HG03103 (cell line): ENCODE measurements at regions not wholly inside any gene's neighbourhood (a gene's known extent, or its start where the extent isn't known, plus 50 kb on each side); places are given as distances from the start of the nearest gene placed in this dataset.
"Not testable (repeated sequence)": the region's sequence is repeated elsewhere in the genome, so short reads cannot be mapped to it uniquely, and the experiment has no call there.

Source experiments
- ATAC-seq: cut with Tn5 transposase; IDR thresholded peaks from one replicate; pipeline ENCODE4 v1.9.1; 2021; ENCODE audit warnings: low read depth; ENCODE audit not compliant: unreplicated experiment

DNA sequence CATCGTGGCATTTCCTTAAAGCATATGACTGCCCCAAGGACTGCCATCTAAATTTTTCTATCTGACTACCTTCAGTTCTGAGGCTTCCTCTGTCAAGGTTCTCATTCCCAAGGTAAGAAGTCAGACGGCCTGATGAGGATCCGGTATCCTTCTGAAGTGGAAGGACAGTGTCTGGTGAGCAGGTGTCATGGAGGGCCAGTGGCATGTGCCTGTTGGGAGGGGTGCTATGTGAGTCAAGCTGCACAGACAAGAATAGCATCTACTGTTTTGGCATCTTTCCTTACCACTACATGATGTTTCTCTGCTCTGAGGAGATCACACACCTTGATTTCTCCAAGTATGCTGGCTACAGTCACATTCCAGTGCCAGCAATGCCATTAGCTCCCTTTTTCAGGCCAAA, 99.6 kb upstream of the RGS1 start:
- no peak for ATAC-seq

DNA sequence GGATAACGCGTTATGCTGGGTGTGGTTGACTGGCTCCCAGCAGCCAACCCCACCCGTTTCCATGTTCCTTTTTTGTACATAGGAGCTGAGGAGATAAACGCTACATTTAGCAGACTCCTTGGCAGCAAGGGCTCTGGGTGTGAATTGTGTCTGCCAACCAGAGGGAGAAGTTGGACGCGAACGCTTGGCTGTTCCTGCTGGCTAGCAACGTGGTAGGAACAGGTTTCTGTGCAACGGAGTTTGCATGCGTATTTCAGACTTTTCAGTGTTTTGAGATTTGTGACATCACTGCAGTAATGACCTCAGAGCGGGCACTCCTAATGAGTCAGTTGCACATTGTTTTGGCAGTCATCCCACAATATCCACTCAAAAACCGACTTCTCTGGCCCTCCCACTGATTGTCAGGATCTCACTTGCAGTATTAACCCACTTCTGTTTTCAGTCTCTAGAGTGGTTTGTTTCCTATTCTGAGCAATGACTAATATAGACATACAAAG, 98.7 kb upstream of the RGS1 start:
- peak; percentile 61 for ATAC-seq

DNA sequence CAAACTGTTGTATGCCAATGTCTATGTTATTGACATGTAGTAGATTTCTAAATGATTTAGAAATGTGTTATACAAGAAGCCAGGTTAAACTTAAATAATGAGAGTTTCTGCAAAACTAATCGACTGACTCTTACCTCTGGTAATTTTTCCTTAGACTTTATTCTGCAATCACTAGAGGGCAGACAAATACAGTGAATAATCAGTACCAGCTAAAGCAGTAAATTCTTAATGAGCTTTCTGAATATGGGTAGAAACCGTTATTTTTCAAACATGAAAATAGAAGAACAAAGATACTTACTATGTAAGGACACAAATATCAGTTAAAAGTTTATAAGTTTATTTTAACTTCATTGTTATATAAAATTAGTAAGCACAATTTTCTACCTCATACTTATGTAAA, 97.9 kb upstream of the RGS1 start:
- ATAC-seq, result peak; percentile 54

DNA sequence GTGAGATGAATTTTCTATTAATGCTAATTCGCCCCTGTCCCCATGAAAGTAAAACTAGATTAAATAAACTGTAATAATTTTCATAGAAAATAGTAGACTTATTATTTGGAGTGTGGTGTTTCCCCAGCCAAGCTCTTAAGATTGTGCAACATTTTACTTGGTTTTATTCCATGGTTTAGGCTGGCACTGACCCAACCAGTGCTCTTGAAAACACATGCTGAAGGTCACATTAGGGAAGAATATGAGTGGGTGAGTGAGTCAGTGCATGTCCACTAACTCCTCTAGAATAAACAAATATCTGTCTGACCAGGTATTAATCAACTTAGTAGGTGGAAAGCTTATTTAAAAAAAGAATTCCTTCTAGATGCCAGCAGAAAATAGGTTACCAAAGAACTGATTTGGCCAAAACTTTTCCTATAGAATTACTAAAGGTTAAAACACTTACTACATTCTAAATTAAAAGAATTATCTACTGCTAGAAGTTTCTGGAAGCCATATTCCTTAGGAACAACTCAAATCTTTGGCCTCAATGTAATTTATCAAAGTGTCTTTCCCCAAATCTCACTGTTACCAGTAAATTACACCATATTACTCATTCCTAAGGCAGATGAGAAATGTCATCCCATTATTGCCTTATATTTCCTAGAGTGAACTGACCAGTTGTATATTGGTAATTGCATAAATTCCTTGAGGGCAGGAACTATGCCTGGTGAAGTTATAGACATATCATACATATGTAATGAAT, 89.7 kb upstream of the RGS1 start:
- no peak for ATAC-seq

DNA sequence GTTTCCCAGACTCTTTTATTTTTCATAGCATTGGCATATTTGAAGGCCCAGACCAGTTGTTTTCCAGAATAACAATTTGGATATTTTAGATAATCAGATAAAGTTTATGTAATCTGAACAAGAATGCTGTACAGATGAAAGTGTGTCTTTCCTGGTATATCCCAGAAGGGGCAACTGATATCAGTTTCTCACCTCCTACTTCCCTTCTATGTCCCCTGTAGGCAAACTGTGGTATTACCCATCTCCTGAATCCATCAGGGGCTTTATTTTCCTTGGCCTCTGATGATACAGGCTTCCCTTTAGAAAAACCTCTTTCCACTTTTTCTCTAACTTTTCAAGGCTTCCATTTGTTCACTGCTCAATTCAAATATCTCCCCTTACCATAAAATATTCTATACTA, 87.5 kb upstream of the RGS1 start:
- ATAC-seq, result no peak

DNA sequence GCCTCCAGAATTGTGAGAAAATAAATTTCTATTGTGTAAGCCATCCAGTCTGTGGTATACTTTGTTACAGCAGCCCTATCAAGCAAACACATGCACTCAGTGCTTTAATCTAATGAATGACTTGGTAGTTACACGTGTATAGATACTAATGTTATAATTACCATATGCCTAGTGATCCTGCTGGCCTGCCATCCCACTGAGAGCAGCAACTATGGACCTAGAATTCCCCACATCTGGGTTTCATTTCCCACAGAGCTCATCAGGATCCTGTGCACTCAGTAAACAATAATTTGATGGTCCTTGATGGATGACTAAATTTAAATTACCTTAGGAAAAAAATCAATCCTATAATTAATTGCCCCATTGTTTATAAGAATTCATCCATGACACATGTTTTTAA, 86.5 kb upstream of the RGS1 start:
- no peak for ATAC-seq

DNA sequence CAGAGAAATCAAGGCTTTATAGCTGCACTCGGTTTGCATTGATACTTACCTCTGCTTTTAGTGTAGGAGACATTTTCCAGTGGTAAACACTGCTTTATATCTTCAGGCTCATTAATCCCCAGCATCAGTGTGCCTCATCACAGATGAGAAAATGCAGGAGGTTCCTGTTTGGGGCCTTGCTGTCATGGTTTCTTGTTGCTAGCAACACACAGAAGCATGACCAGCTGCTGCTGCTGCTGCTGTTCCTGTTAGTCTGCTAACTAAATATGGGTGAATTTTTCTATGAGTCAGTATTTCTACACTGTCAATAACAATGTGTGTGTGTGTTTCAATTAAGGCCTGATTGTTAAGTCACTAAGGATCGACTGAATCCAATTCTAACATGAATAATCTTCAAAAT, 85.8 kb upstream of the RGS1 start:
- ATAC-seq, result peak; percentile 78

DNA sequence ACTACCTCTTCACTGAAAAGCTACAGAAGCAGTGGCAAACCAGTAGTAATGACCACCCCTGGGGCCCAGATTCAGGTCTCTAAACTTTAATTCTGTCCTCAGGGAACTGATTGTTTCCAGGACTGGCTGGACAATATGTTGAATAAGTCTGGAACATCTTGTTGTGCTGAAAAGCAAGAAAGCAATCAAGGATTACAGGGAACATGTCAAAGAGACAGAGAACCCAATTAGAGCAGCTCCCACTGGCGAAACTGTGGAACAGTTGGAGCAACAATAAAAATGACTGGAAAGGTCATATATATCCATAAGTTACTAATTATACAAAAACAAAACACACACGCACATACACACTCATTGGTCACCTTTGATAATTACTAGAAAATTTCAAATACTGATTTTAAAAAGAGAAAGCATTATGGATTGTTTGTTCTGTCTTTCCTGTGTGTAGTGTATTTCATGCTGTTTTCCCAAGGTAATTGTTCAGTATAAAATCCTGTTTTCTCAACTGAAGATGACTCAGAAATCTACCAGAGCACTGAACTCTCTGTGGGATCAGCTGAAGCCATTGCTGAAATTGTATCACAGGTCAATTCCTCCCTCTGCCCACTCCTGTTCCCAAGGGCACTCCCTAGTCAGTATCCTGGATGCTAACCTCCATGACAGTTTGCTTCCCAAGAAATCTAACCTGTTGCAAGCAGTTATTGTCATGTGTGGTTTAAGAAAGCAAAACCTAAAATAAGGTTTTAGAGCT, 83.6 kb upstream of the RGS1 start:
- ATAC-seq, result no peak

DNA sequence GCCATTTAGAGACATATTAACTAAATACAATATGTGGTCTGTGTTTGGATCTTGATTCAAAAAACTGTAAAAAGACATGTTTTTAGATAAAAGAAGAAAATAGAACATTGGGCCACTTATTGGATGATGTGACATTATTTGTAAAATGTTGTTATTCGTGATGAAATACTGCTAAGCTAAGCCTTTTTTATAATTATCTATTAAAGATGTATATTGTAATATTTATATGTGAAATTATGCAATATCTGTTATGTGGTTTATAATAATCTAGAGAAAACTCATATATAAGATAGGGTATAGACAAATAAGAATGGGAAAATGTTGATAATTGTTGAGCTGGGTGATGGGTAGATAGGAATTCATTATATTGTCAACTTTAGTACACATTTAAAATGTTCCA, 82.0 kb upstream of the RGS1 start:
- ATAC-seq, result no peak

DNA sequence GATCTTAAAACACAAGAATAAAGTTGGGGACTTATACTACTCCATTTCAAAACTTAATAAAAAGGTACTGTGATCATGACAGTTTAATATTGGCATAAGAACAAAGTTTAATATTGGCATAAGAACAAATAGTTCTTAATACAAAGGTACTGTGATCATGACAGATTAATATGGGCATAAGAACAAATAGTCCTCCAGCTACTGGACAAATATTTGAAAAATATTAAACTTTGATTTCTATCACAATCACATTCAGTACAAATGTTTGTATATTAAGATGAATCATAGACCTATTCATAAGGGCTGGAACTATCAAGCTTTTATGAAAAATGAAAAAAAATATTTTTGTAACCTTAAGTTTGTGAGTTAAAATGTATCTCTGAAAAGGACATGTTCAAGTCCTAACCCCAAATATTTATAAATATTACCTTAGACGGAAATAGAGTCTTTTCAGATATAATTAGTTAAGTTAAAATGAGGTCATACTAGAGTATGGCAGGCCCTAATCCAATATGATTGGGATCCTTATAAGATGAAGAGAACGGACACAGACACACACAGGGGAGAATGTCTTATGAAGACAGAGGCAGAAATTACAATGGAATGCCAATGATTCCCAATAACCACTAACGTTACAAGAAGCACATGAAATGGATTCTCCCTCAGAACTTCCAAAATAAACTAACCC, 79.1 kb upstream of the RGS1 start:
- ATAC-seq, result no peak

DNA sequence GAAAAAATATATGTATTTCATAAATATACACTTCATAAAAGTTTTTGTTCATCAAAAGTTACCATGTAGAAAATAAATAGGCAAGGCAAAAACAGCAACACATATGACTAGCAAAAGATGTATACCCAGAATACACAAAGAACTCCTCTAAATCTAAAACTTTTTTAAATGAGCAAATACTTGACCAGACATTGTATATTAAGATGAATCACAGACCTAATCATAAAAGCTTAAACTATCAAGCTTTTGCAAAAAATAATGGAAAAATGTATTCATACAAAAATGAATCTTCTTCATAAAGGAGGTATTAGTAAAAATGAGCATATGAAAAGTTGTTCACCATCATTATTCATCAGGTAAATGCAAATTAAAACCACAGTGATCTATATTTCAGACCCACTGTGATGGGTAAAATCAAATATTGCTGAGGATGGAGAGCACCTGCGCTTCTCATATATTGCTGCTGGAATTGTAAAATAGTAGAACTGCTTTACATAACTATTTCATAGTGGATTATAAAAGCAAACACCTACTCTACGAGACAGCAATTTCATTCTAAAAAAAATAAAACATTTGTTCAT, 78.3 kb upstream of the RGS1 start:
- ATAC-seq, result no peak

DNA sequence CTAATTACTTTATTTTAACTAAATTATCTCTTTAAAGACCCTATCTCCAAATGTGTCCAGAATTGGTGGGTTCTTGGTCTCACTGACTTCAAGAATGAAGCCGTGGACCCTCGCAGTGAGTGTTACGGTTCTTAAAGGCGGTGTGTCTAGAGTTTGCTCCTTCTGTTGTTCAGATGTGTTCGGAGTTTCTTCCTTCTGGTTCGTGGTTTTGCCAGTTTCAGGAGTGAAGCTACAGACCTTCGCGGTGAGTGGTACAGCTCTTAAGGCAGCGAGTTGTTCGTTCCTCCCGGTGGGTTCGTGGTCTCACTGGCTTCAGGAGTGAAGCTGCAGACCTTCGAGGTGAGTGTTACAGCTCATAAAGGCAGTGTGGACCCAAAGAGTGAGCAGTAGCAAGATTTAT, 77.5 kb upstream of the RGS1 start:
- not testable (repeated sequence) for ATAC-seq

DNA sequence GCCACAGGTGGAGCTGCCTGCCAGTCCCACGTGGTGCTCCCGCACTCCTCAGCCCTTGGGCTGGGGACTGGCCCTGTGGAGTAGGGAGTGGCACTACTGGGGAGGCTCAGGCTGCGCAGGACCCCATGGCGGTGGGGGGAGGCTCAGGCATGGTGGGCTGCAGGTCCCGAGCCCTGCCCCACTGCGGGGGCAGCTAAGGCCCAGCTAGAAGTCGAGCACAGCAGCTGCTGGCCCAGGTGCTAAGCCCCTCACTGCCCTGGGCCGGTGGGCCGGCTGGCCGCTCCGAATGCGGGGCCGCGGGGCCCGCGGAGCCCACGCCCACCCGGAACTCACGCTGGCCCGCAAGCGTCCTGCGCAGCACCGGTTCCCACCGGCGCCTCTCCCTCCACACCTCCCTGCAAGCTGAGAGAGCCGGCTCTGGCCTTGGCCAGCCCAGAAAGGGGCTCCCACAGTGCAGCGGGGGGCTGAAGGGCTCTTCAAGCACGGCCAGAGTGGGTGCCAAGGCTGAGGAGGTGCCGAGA, 76.5 kb upstream of the RGS1 start:
- not testable (repeated sequence) for ATAC-seq

DNA sequence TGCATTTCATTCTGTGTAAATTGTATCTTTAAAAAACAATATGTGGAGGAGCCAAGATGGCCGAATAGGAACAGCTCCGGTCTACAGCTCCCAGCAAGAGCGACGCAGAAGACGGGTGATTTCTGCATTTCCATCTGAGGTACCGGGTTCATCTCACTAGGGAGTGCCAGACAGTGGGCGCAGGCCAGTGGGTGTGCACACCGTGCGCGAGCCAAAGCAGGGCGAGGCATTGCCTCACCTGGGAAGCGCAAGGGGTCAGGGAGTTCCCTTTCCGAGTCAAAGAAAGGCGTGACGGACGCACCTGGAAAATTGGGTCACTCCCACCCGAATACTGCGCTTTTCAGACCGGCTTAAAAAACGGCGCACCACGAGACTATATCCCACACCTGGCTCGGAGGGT, 75.0 kb upstream of the RGS1 start:
- not testable (repeated sequence) for ATAC-seq

DNA sequence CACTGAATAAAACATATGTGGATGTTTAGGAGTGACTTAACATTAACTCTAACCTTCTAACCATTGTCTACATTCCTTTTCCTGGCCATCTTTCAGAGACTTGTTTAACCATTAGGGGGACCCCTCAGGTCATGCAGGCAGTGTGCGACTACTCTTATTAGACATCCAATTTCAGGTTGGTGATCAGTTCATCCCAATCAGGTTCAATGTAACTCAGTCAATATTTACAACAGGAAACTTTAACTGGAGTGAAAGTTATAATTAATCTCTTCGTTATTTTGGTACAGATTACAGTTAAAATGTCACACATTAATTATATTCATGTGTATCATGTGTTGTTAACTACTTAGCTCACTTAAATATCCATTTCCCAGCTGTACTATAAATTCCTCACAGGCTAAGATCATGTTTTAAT, 68.8 kb upstream of the RGS1 start:
- peak; percentile 99 for ATAC-seq

DNA sequence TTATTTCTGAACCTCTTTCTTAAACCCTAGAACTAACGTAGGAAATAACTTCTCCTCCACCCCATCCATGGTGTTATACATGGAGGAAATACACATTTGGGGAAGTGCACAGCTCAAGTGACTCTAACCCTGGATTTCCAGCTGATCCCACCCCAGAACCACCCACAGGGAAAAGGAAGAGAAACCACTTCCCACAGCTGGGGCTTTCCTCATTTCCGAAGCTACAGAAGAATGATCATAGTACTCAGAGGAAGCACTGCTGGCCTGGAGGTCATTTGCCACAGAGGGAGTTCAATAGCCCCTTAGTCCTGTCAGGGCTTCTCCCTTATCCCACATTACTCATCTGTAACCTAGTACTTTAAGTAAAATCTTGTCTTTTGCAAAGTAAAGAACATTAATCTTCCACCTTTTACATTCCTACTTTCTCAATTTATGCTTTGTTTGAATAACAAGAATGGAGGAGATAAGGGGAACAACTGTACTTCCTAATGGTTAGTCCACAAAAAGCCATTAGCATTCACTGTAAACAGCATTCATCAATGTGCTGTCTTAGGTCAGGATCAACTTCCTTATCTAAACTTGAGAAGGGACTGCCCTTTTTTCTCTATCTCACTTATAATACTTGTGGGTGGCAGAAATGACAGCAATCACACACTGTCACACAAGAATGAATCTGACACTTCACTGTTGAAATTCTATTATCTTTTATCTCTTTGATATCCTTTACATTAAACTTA, 63.0 kb upstream of the RGS1 start:
- ATAC-seq, result no peak

DNA sequence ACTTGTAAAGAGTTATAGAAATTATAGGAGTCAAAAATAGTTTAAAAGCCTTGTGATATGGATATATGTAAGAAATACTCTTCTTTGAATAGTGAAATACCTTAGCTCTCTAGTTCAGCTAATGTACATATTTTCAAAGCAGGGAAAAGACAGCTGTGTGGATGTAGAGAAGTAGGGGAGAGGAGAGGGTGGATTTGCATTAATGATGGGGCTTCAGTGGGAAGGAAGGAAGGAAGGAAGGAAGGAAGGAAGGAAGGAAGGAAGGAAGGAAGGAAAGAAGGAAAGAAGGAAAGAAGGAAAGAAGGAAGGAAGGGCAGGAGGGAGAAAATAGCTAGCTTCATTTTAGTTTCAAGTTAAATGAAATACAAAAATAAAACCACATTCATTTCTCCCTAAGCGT, 62.4 kb upstream of the RGS1 start:
- no peak for ATAC-seq

DNA sequence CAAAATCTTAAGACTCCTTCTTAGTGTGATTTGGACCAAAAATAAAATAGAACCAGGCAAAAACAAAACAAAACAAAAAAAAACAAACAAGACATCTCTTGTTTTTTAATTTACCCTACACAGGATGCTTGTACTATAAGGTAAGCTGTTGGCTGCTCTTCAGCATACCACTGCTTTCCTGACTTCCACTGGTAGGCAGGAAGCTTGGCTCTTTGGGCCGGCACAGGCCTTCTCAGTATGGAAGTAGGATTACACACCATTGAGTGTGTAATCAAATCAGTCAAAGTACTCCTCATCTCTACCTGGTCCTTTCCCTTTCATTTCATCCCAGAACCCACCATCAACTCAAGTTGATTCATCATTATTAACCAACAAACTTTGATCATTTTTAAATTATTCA, 61.9 kb upstream of the RGS1 start:
- no peak for ATAC-seq

DNA sequence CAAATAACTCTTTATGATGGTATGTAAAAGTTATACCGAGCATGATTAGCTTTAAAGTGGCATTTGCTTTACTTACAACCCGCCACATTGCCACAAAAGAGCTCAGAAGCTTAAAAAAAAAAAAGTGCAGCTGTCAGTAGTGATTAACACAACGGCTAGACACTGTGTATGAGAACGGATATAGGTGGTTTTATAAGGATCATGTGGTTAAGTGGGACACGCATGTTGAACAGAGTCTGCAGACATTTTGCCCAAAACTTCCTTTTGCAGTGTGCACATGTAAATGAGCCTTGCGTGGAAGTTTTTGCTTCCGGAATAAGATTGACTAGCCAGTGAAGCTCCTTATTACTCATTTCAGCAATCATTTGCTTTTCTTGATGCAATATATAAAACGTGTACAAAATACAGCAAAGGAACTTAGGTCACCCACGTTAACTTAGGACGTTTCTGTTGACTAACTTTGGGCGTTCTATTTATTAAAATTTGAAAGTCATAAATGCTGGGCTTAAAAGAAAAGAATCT, 58.7 kb upstream of the RGS1 start:
- ATAC-seq, result peak; percentile 99
